Panc1 (cell line): ENCODE measurements at regions not wholly inside any gene's neighbourhood (a gene's known extent, or its start where the extent isn't known, plus 50 kb on each side); places are given as distances from the start of the nearest gene placed in this dataset.

Experiments used
- POLR2AphosphoS5 ChIP-seq: IDR thresholded peaks from 2 replicates; pipeline ENCODE4 v1.6.1; 2012; ENCODE audit warnings: mild to moderate bottlenecking, low read depth, low read length, moderate library complexity
- TCF7L2 ChIP-seq: IDR thresholded peaks from 2 replicates; pipeline ENCODE4 v1.6.1; 2011; ENCODE audit warnings: mild to moderate bottlenecking, low read depth, low read length, inconsistent platforms
- TF ChIP-seq, protein P1 (sequence below): fragments of 450-650 bp; IDR thresholded peaks from 2 replicates; pipeline ENCODE4 v1.5.1; 2017; ENCODE audit warnings: mild to moderate bottlenecking
- TF ChIP-seq, protein P2 (sequence below), 2 experiments: IDR thresholded peaks; 2 replicates each; pipeline ENCODE4 v1.6.1; 2011 to 2012; ENCODE audit warnings: low read depth in 2 of 2, control low read depth in 1 of 2, low read length in 1 of 2, mild to moderate bottlenecking in 1 of 2, moderate library complexity in 1 of 2; ENCODE audit not compliant: insufficient read depth in 1 of 2

DNA sequence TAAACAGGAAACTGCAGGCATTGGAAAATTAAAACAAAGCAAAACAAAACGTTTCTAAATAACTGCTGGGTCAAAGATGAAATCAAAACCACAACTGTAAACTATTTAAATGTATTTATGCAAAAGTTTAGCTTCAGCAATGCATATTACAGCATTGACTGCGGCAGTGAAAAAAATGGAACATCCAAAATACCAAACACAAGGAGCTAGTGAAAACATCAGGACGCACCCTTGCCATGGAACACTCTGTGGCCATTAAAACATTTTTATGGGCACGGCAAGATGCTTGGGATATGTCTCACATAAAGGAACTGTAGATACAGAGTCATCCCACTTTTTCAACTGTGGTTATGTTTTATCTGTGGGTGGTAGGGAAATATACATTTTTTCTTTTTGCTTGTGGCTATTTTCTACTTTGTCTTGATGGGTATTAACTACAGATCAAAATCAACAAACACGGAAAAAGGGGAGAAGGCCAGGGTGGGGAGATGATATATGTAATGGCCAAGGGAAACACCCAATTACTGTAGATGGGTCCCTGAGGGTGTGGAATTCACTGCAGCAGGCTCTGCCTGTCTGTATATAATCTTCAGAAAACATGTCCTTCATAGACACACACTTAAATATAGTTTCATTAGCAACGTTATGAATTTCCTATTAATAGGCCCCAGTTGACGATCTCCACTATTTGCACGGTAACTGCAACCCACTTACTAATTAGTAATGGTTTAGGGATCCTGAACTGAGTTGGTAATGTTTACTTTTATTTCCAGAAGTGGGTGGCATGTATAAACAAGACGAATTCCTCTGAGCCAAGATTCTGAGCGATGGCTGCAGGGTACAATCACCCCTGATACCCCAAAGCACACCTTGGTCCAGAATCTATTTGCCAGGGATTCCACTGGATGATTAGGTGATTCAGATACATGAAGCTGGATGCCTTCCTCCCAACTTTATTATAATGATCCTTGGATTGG lies 110.5 kb downstream of the ACKR3 start:
- TF ChIP-seq, protein P1, sequence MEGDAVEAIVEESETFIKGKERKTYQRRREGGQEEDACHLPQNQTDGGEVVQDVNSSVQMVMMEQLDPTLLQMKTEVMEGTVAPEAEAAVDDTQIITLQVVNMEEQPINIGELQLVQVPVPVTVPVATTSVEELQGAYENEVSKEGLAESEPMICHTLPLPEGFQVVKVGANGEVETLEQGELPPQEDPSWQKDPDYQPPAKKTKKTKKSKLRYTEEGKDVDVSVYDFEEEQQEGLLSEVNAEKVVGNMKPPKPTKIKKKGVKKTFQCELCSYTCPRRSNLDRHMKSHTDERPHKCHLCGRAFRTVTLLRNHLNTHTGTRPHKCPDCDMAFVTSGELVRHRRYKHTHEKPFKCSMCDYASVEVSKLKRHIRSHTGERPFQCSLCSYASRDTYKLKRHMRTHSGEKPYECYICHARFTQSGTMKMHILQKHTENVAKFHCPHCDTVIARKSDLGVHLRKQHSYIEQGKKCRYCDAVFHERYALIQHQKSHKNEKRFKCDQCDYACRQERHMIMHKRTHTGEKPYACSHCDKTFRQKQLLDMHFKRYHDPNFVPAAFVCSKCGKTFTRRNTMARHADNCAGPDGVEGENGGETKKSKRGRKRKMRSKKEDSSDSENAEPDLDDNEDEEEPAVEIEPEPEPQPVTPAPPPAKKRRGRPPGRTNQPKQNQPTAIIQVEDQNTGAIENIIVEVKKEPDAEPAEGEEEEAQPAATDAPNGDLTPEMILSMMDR = no peak
- TF ChIP-seq TCF7L2 (no peak), POLR2AphosphoS5 (no peak)
- TF ChIP-seq, protein P2, sequence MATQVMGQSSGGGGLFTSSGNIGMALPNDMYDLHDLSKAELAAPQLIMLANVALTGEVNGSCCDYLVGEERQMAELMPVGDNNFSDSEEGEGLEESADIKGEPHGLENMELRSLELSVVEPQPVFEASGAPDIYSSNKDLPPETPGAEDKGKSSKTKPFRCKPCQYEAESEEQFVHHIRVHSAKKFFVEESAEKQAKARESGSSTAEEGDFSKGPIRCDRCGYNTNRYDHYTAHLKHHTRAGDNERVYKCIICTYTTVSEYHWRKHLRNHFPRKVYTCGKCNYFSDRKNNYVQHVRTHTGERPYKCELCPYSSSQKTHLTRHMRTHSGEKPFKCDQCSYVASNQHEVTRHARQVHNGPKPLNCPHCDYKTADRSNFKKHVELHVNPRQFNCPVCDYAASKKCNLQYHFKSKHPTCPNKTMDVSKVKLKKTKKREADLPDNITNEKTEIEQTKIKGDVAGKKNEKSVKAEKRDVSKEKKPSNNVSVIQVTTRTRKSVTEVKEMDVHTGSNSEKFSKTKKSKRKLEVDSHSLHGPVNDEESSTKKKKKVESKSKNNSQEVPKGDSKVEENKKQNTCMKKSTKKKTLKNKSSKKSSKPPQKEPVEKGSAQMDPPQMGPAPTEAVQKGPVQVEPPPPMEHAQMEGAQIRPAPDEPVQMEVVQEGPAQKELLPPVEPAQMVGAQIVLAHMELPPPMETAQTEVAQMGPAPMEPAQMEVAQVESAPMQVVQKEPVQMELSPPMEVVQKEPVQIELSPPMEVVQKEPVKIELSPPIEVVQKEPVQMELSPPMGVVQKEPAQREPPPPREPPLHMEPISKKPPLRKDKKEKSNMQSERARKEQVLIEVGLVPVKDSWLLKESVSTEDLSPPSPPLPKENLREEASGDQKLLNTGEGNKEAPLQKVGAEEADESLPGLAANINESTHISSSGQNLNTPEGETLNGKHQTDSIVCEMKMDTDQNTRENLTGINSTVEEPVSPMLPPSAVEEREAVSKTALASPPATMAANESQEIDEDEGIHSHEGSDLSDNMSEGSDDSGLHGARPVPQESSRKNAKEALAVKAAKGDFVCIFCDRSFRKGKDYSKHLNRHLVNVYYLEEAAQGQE (IDR thresholded peaks at IDR 0.05; ENCODE audit: insufficient read depth in 1 of 2, low read depth in 2 of 2, low read length in 1 of 2) = no peak
